Caco-2 (cell line): ENCODE measurements at regions not wholly inside any gene's neighbourhood (a gene's known extent, or its start where the extent isn't known, plus 50 kb on each side); places are given as distances from the start of the nearest gene placed in this dataset.

Experiments used
- BruUV-seq: library from RNA; stranded (reverse); fragments of 400-500 nt; replicated peaks from 2 replicates; lab custom pipeline; 2021; lab: Mats Ljungman, UMichigan
- CTCF ChIA-PET: fragments of 300-600 bp; sonication (Branson Sonifier 250); formaldehyde crosslinking; loops from one replicate; lab custom pipeline; 2022; ENCODE audit warnings: antibody characterized with exemption; lab: Charles Lee
- POLR2A ChIA-PET: fragments of 300-600 bp; sonication (Branson Sonifier 250); formaldehyde crosslinking; loops from one replicate; lab custom pipeline; 2022; ENCODE audit warnings: antibody characterized with exemption; lab: Charles Lee
- DNase-seq, 2 experiments: peaks; one replicate each; pipeline versions ENCODE4 v3.0.0 to v3.0.0-alpha.2; 2020 to 2022
- H3K27me3 ChIP-seq: replicated peaks from 2 replicates; pipeline ENCODE4 v1.6.0; 2011; ENCODE audit warnings: low read length; ENCODE audit not compliant: control insufficient read depth, insufficient read depth
- H3K36me3 ChIP-seq: 2 replicates; pipeline ENCODE4 v1.5.1; 2011; ENCODE audit warnings: low read length; ENCODE audit not compliant: control insufficient read depth, insufficient read depth
- H3K4me1 ChIP-seq: fragments of 250-450 bp; sonication (Bioruptor Pico); 2 replicates; pipeline ENCODE4 v1.5.1; 2020; ENCODE audit warnings: mild to moderate bottlenecking
- H3K4me3 ChIP-seq: 2 replicates; pipeline ENCODE4 v1.5.1; 2011; ENCODE audit warnings: low read depth, mild to moderate bottlenecking, control low read depth, low read length
- H3K9me3 ChIP-seq: fragments of 250-450 bp; sonication (Bioruptor Pico); 2 replicates; pipeline ENCODE4 v1.5.1; 2020; ENCODE audit warnings: mild to moderate bottlenecking, moderate library complexity
- H3K27ac Mint-ChIP-seq: one replicate; pipeline ENCODE4 v1.8.0; 2022; ENCODE audit warnings: mixed read lengths; ENCODE audit not compliant: unreplicated experiment
- H3K27me3 Mint-ChIP-seq: one replicate; pipeline ENCODE4 v1.8.0; 2022; ENCODE audit warnings: mixed read lengths; ENCODE audit not compliant: insufficient read depth, unreplicated experiment
- H3K36me3 Mint-ChIP-seq: one replicate; pipeline ENCODE4 v1.8.0; 2022; ENCODE audit warnings: mild to moderate bottlenecking, mixed read lengths; ENCODE audit not compliant: insufficient read depth, unreplicated experiment
- H3K4me1 Mint-ChIP-seq: one replicate; pipeline ENCODE4 v1.8.0; 2022; ENCODE audit warnings: low read depth, mixed read lengths; ENCODE audit not compliant: unreplicated experiment
- H3K4me3 Mint-ChIP-seq: one replicate; pipeline ENCODE4 v1.8.0; 2022; ENCODE audit warnings: mild to moderate bottlenecking, moderate library complexity, mixed read lengths; ENCODE audit not compliant: unreplicated experiment
- H3K9me3 Mint-ChIP-seq: one replicate; pipeline ENCODE4 v1.8.0; 2022; ENCODE audit warnings: mixed read lengths; ENCODE audit not compliant: unreplicated experiment
- intact Hi-C: fragments of 100-400 bp; cut with micrococcal nuclease; formaldehyde crosslinking; loops from one replicate; pipeline ENCODE4 v1.10.0; 2022; ENCODE audit not compliant: unreplicated experiment
- TF ChIP-seq, protein P1 (sequence below), 2 experiments: fragments of 200-600 bp in 1 of 2; IDR thresholded peaks; 1 replicate in 1 of 2; 2 replicates in 1 of 2; pipeline versions ENCODE4 v1.5.1 to v1.8.0; 2011 to 2022; ENCODE audit warnings: antibody characterized with exemption in 1 of 2, control low read depth in 1 of 2, inconsistent platforms in 1 of 2, low read depth in 1 of 2, low read length in 1 of 2, mild to moderate bottlenecking in 1 of 2, moderate library complexity in 1 of 2; ENCODE audit not compliant: insufficient read depth in 1 of 2, severe bottlenecking in 1 of 2, unreplicated experiment in 1 of 2

DNA sequence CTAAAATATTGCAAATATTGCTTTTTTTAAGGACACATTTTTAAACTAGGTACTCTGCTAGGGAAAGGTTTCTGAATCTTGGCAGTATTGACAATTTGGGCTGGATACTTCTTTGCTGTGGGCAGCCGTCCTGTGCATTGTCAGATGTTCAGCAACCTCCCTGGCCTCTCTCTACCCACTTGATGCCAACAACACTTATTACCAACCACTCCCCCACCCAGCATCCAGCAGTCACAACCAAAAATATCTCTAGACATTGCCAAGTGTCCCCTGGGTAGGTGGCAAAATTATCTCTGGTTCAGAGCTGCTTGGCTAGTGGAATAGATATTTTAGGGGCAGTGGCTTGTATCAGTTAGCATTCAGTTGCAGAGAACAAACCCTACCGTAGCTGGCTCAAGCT lies 114.3 kb upstream of the PNPT1 start:
- Mint-ChIP-seq H3K4me3 (no peak overlapping the region), H3K9me3 (peaks cover 11% of the 10 kb centered on the region), H3K36me3 (no peaks in the 10 kb centered on the region), H3K27ac (no peak overlapping the region), H3K4me1 (no peaks in the 10 kb centered on the region), H3K27me3 (no peaks in the 10 kb centered on the region)
- ChIA-PET POLR2A (no interaction called here), CTCF (no interaction called here)
- intact Hi-C loops = no loop called here
- H3K36me3 ChIP-seq = no peaks in the 10 kb centered on the region
- H3K9me3 ChIP-seq = no peaks in the 10 kb centered on the region
- BruUV-seq = no TSS peak
- H3K27me3 ChIP-seq = no peaks in the 10 kb centered on the region
- TF ChIP-seq, protein P1, sequence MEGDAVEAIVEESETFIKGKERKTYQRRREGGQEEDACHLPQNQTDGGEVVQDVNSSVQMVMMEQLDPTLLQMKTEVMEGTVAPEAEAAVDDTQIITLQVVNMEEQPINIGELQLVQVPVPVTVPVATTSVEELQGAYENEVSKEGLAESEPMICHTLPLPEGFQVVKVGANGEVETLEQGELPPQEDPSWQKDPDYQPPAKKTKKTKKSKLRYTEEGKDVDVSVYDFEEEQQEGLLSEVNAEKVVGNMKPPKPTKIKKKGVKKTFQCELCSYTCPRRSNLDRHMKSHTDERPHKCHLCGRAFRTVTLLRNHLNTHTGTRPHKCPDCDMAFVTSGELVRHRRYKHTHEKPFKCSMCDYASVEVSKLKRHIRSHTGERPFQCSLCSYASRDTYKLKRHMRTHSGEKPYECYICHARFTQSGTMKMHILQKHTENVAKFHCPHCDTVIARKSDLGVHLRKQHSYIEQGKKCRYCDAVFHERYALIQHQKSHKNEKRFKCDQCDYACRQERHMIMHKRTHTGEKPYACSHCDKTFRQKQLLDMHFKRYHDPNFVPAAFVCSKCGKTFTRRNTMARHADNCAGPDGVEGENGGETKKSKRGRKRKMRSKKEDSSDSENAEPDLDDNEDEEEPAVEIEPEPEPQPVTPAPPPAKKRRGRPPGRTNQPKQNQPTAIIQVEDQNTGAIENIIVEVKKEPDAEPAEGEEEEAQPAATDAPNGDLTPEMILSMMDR (IDR thresholded peaks at IDR 0.05; ENCODE audit: insufficient read depth in 1 of 2, low read depth in 1 of 2, low read length in 1 of 2, severe bottlenecking in 1 of 2, unreplicated experiment in 1 of 2) = no peak
- no peak for DNase-seq
- no peak overlapping the region for H3K4me3 ChIP-seq
- H3K4me1 ChIP-seq = 0 out of 2 replicates have a peak, but pooled peaks cover 4% of the 10 kb centered on the region

DNA sequence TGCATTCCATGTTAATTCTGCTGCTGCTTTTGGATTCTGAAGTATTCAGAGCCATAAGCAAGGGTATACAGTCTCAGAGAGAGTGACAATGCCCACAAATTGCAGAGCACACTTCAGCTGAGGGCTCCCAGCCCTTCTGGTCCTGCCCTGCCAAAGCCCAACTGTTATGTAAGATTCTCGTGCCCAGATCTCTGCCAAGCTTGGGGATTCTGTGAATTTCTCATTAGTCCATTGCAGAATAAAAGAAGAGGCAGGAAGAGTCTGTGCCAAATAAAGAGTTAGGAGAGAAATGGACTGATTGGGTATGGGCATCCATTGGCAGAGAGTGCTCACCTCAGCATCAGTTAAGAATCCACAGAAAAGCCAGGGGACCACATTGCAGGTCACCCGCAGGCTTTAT lies 112.0 kb upstream of the PNPT1 start:
- no peaks in the 10 kb centered on the region for H3K9me3 ChIP-seq
- TF ChIP-seq, protein P1 (IDR thresholded peaks at IDR 0.05; ENCODE audit: insufficient read depth in 1 of 2, low read depth in 1 of 2, low read length in 1 of 2, severe bottlenecking in 1 of 2, unreplicated experiment in 1 of 2) = no peak
- POLR2A ChIA-PET = no interaction called here
- H3K9me3 Mint-ChIP-seq = no peaks in the 10 kb centered on the region
- H3K4me1 ChIP-seq = 0 out of 2 replicates have a peak, but pooled peaks cover 4% of the 10 kb centered on the region
- H3K27me3 ChIP-seq = no peaks in the 10 kb centered on the region
- DNase-seq = no peak
- H3K4me3 Mint-ChIP-seq = no peak overlapping the region
- no peaks in the 10 kb centered on the region for H3K4me1 Mint-ChIP-seq
- no TSS peak for BruUV-seq
- H3K27me3 Mint-ChIP-seq = no peaks in the 10 kb centered on the region
- no peak overlapping the region for H3K4me3 ChIP-seq
- no peaks in the 10 kb centered on the region for H3K36me3 Mint-ChIP-seq
- CTCF ChIA-PET = no interaction called here
- no peak overlapping the region for H3K27ac Mint-ChIP-seq
- intact Hi-C loops = no loop called here
- H3K36me3 ChIP-seq = no peaks in the 10 kb centered on the region

DNA sequence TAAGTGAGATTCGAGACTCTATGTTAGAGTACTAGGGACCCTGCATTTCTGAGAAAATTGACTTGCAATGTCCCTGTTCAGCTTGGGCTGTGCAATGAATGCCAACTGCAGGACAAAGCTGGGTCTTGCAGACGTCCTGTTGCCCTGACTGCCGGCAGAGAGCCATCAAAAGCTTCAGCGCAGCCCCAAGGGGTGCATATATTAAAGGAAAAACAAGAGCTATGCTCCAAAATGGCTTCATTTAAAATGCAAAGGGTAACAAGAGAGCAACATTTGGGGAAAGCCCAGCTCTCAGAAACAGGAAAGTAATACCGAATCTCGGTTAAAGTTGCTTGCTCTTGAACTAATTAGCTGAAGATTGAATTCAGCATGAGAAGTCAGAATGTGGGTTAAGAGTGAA lies 110.9 kb upstream of the PNPT1 start:
- Mint-ChIP-seq H3K4me3 (no peak overlapping the region), H3K9me3 (no peaks in the 10 kb centered on the region), H3K27ac (no peak overlapping the region), H3K27me3 (no peaks in the 10 kb centered on the region), H3K36me3 (no peaks in the 10 kb centered on the region), H3K4me1 (no peaks in the 10 kb centered on the region)
- H3K27me3 ChIP-seq = no peaks in the 10 kb centered on the region
- no peak overlapping the region for H3K4me3 ChIP-seq
- intact Hi-C loops = no loop called here
- DNase-seq = no peak
- CTCF ChIA-PET = no interaction called here
- H3K4me1 ChIP-seq = 0 out of 2 replicates have a peak, but pooled peaks cover 3% of the 10 kb centered on the region
- TF ChIP-seq, protein P1 (IDR thresholded peaks at IDR 0.05; ENCODE audit: insufficient read depth in 1 of 2, low read depth in 1 of 2, low read length in 1 of 2, severe bottlenecking in 1 of 2, unreplicated experiment in 1 of 2) = no peak
- BruUV-seq = no TSS peak
- H3K36me3 ChIP-seq = no peaks in the 10 kb centered on the region
- H3K9me3 ChIP-seq = no peaks in the 10 kb centered on the region
- POLR2A ChIA-PET = no interaction called here
